ENCODE measurements at regions not wholly inside any gene's neighbourhood (a gene's known extent, or its start where the extent isn't known, plus 50 kb on each side); places are given as distances from the start of the nearest gene placed in this dataset.

DNA sequence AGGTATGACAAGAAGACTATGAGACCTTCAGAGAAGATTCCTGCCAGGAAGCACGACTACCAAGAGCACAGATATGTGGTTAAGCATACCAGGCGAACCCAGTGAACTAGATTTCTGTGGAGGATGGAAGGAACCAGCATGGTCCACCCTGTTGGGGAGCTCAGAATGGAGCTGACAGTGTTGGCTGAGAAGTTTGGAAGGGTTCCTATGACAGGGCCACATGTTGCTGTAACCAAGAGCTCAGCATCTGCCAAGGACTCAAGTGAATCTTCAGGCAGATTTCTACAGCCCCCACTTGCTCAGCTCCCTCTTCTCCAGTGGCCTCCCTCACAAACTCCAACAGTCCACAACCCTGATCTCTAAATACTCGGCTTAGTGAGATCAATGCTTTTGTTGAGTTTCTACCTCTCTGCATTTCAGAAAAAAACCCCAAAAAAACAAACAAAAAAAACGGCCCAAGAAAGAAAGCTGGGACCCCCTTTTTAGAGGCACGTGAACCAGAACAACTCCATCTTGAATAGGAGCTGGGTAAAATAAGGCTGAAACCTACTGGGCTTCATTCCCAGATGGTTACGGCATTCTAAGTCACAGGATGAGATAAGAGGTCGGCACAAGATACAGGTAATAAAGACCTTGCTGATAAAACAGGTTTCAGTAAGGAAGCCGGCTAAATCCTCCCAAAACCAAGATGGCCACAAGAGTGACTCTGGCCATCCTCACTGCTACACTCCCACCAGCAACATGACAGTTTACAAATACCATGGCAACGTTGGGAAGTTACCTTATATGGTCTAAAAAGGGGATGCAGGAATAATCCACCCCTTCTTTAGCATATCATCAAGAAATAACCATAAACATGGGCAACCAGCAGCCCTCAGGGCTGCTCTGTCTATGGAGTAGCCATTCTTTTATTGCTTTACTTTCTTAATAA is 691.1 kb downstream of the UQCRFS1 start:
- DNase-seq, result no peak

DNA sequence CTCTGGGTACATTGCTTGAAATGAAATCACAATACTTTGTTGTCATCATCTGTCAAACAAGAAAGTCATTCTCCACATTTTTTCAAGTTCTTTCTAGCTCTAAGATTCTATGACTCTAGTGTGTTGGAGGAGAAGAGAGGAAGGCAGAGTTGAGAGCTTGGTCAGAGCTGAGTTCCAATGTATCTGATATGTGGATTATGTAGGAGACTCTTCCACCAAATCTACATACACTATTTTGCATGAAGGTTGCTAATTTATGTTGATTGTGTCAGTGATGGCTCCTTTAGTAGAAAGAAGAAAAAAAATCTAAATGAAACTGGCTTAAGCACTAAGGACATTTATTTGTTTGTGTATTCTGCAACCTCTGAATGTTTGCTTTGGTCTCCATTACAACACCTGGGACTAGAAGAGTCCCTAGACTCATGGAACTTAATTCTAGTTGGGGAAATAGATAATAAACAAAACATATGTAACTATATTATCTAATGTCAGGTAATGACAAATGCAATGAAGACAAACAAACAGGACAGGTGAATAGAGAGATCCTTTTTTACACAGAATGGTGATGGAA is 691.9 kb downstream of the UQCRFS1 start:
- peak; percentile 16 for DNase-seq

DNA sequence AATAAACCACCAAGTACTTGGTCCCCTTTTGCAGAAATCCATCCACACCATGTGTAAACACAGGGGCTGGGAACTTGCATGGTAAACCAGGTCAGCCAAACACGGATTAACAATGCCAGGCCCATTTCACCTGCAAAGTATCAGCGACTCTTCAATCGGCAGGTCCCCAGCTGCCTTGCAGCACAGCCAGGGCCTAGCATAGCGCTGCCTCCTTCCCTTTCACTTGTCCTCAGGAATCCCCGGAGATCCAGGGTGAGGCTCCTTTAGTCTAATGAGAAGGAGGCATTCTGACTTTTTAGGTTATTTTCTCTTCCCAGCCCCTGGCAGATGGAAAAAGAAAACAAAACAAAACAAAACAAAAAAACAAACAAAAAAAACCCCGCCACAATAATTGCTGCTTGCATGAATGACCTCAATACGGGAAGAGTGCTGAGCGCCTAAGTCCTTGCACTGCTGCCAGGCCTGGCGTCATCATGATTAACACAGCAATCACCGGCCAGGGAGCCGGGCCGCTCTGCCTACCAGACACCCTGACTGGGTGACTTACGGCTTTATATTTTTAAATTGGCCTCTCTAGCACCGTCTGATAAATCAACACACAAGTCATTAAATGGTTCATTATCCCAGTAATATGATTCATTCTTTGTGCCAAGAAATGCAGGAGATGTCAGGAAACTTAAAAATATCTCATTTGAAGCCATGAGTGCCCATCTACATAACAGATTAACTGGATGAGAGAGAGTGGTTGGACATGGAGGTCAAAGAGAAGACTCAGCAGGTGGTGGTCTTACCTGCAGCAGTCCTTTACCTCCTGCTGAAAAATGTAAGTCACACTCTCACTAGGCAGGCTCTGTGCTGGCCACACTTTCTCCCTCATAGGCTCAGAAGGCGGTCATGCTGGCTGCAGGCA is 692.7 kb downstream of the UQCRFS1 start:
- peak; percentile 78 for DNase-seq

GRCh38 chr19:28519218-28519779 is 693.7 kb downstream of the UQCRFS1 start:
- no peak for DNase-seq

DNA sequence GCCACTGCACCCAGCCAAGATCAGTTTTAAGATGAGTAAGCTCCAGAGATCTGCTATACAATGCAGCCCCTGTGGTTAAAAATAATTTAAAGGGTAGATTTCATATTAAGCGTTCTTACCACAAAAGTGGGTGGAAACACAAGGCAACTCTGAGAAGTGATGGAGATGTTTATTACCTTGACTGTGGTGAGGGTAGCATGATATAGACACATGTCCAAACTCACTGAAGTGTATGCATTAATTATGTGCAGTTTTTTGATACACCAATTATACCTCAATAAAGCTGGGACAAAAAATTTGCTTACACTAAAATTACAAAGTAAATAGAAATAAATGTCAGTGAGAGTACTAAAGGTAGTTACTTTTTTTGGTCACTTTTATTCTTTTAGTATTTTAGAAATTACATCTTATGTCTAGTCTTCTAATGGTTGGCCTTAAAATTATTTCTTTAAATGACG is 696.5 kb downstream of the UQCRFS1 start:
- DNase-seq, result no peak

- DNase-seq, result no peak
Measured at GRCh38 chr19:28514166-28514565, 698.8 kb downstream of the UQCRFS1 start.

DNA sequence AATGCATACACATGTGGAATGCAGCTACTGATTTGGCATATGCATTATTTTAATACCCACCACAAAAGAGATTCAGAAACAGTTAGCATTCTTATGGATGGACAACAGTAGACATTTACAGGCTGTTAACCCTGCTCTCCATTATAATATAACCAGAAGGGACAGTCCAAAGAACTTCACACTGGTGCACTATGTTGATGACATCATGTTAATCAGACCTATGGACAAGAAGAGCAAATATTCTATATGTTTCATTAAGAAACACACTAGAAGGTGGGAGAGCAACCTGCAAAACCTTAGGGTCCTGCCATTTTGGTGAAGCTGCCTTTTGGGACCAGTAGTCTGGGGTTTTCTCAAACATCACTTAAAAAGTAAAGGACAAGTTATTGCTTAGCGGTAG is 701.3 kb downstream of the UQCRFS1 start:
- no peak for DNase-seq

DNA sequence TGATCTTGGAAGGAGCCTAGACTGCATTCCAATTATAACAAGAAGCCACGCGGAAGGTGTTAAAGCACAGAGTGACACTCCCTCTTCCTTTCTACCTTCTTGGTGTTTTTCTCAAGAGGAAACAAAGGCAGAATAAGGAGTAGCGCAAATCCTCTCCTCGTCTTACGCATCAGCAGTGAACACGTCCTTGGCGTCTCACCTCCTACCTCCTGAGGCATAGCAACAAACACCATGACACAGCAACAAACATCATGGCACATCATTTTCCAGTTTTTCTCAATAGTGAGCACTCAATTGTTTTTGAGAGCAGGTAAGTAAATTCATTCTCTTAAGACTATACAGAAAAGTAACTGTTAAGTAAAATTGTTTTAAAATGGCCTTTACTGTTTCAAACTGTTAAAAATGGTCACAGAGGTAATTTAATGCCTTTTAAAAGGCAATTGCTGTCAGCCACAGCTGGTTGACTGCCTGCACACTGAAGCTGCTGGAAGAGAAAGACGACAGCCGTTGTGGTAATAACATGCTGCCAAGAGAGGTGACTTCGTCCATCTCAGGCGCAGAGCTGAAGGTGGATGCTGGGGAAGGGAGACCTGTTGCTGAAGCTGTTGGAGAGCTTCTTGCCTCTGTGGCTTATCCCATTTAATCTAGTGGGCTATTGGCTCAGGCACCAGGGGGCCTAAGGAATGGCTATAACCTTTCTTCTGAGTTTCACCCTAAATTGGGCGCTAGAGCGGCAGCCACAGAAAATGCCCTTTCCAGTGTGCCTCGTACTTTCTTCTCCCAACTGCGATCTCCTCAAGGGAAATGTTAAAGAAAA is 703.7 kb downstream of the UQCRFS1 start:
- DNase-seq, result no peak

DNA sequence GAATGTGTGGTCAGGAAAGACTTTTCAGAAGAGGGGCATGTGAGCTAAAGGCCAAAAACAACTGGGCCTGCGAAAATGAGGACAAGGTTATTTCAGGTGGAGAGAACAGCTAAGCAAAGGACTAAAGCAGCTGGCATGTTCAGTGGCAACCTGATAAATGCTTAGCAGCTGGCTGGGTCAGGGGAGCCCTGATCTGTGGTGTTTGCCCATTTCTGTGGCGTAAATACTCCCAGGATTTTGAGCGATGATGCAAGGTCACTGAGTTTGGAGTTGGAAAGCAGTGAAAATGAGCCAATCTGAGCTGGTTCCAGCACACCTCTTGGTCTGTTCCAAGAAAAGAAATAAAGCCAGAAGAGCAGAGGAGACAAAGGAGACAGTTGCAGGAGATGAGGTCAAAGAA is 704.3 kb downstream of the UQCRFS1 start:
- no peak for DNase-seq

GRCh38 chr19:28505933-28506332 is 707.0 kb downstream of the UQCRFS1 start:
- no peak for DNase-seq

DNA sequence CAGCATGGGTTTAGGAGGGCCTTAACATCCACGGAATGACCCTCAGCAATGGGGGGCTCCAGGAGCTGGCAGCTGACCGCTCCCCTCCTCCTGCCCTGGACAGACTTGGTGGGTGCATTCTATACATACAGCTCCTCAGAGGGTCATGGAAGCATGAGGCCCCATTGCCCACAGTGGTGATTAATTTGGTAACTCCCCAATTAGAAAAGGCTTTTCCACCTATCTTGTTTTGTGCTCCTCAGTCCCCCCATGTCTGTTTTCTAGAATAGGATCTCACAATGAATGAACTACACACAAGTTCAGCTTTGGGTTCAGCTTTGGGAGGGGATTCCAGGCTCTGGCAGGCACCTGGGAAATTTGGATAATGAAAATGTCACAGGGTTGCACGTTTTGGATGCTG is 707.8 kb downstream of the UQCRFS1 start:
- DNase-seq, result no peak

DNA sequence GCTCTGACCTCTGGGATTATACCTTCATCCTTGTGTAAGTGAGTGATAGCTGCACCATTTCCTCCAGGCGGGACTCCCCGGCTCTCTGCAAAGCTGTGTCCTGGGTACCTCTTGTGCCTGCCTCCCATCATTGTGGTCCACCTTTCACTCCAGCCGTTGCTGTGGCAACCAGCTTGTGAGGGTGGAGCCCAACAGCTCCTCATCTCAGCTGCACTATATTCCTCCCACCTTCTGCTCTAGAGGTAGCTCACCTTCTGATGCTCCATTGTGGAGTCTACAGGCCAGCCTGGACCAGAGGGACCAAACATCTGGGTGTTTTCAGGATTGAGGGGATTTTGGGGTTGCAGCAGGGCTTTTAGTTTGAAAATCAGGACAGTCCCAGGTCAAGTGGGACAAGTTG is 708.2 kb downstream of the UQCRFS1 start:
- no peak for DNase-seq

- DNase-seq, result no peak
Measured at GRCh38 chr19:28504139-28504538, 708.8 kb downstream of the UQCRFS1 start.

GRCh38 chr19:28502879-28503734 is 709.8 kb downstream of the UQCRFS1 start:
- DNase-seq, result no peak

- no peak for DNase-seq
Measured at GRCh38 chr19:28501976-28502375, 711.0 kb downstream of the UQCRFS1 start.

GRCh38 chr19:28500982-28501630 is 711.8 kb downstream of the UQCRFS1 start:
- DNase-seq, result no peak

DNA sequence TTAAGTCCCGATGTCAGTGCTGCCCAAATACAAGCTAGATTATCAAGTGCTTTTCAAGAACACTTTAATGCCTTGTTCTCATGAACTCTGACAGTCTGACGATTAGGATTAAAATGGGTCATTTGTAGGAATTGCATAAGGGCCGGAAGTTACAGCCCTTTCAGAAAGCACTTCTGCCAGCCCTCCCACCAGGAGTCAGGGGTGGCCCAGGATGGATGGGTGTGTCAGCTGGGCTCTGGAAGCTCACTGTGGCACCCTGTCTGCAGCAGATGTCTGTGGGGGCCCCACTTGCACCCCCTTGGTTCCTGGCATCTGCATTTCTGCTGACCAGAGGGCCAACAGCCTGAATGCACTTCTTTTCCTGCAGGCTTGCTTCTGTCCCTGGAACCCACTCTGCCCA is 712.7 kb downstream of the UQCRFS1 start:
- DNase-seq, result no peak

DNA sequence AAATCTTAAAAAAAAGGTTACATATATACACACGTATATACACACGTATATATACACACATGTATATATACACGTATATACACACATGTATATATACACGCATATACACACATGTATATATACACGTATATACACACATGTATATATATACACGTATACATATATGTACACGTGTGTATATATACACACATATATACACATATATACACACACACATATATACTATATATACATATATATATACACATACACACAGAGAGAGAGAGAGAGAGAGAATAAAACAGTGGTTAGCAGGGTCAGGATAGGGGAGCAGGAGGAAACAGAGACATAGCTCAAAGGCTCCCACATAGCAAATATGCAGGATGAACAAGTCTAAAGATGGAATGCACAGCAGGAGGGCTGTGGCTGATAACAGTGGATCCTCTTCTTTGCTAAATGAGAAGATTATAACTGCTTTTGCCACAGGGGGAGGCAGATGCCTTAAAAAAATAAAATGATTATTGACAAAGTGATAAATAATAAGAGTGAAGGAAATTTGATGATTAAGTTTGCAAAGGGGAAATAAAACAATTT is 714.5 kb downstream of the UQCRFS1 start:
- no peak for DNase-seq

GRCh38 chr19:28497887-28498286 is 715.1 kb downstream of the UQCRFS1 start:
- DNase-seq, result no peak

GRCh38 chr19:28497137-28497536 is 715.8 kb downstream of the UQCRFS1 start:
- DNase-seq, result no peak
